SK-N-SH treated with all-trans-retinoic acid at 6 μM for 48 hours (cell line): ENCODE measurements at regions not wholly inside any gene's neighbourhood (a gene's known extent, or its start where the extent isn't known, plus 50 kb on each side); places are given as distances from the start of the nearest gene placed in this dataset.

Experiments
- ARNTL ChIP-seq: fragments of 450-650 bp; formaldehyde crosslinking; IDR thresholded peaks from 2 replicates; pipeline ENCODE4 v1.5.0; 2020; ENCODE audit warnings: low read depth, mild to moderate bottlenecking, moderate library complexity, borderline replicate concordance
- BACH2 ChIP-seq: fragments of 250-450 bp; sonication (Bioruptor Pico); IDR thresholded peaks from 2 replicates; pipeline ENCODE4 v1.9.0; 2021; ENCODE audit warnings: mild to moderate bottlenecking, borderline replicate concordance
- ISL1 ChIP-seq: fragments of 250-450 bp; sonication (Bioruptor Pico); IDR thresholded peaks from 2 replicates; pipeline ENCODE4 v2.1.2; 2022; ENCODE audit warnings: mild to moderate bottlenecking, moderate library complexity
- OSR1 ChIP-seq: fragments of 250-450 bp; sonication (Bioruptor Pico); IDR thresholded peaks from 2 replicates; pipeline ENCODE4 v1.8.0; 2022; ENCODE audit warnings: moderate library complexity, mild to moderate bottlenecking, inconsistent platforms
- RARB ChIP-seq: fragments of 250-450 bp; sonication (Bioruptor Pico); IDR thresholded peaks from 2 replicates; pipeline ENCODE4 v1.8.0; 2021; ENCODE audit warnings: mild to moderate bottlenecking, moderate library complexity
- TOX ChIP-seq: fragments of 250-450 bp; sonication (Bioruptor Pico); IDR thresholded peaks from 2 replicates; pipeline ENCODE4 v1.8.0; 2021; ENCODE audit warnings: mild to moderate bottlenecking, moderate library complexity, borderline replicate concordance
- ZC3H10 ChIP-seq: fragments of 250-450 bp; sonication (Bioruptor Pico); IDR thresholded peaks from 2 replicates; pipeline ENCODE4 v1.5.1; 2021; ENCODE audit warnings: mild to moderate bottlenecking, moderate library complexity
- ZFP3 ChIP-seq: fragments of 250-450 bp; sonication (Bioruptor Pico); IDR thresholded peaks from 2 replicates; pipeline ENCODE4 v1.5.0; 2020; ENCODE audit warnings: mild to moderate bottlenecking, moderate library complexity
- ZFP30 ChIP-seq: fragments of 450-650 bp; formaldehyde crosslinking; IDR thresholded peaks from 2 replicates; pipeline ENCODE4 v1.5.0; 2022; ENCODE audit warnings: mild to moderate bottlenecking, moderate library complexity
- ZNF565 ChIP-seq: fragments of 450-650 bp; formaldehyde crosslinking; conservative IDR thresholded peaks from 2 replicates; pipeline ENCODE4 v1.5.0; 2020; ENCODE audit warnings: low read depth, mild to moderate bottlenecking, moderate library complexity
- ZNF70 ChIP-seq: fragments of 450-650 bp; formaldehyde crosslinking; IDR thresholded peaks from 2 replicates; pipeline ENCODE4 v1.5.0; 2020; ENCODE audit warnings: mild to moderate bottlenecking, moderate library complexity
- ZNF8 ChIP-seq: fragments of 450-650 bp; formaldehyde crosslinking; IDR thresholded peaks from 2 replicates; pipeline ENCODE4 v1.5.0; 2020; ENCODE audit warnings: mild to moderate bottlenecking, moderate library complexity
- TF ChIP-seq, protein P1 (sequence below): fragments of 250-450 bp; sonication (Bioruptor Pico); IDR thresholded peaks from 2 replicates; pipeline ENCODE4 v1.8.0; 2020; ENCODE audit warnings: mild to moderate bottlenecking, moderate library complexity, borderline replicate concordance

GRCh38 chr9:7730164-7730445, 69.5 kb downstream of the DMAC1 start:
- no peak for TF ChIP-seq ZFP3
- no peak for TF ChIP-seq ZC3H10
- no peak for TF ChIP-seq ZNF70 (CRISPR knock-in tag)
- no peak for TF ChIP-seq ZFP30 (CRISPR knock-in tag)
- no peak for TF ChIP-seq ARNTL (CRISPR knock-in tag)
- no peak for TF ChIP-seq BACH2 (CRISPR knock-in tag)
- TF ChIP-seq ISL1, result no peak
- no peak for TF ChIP-seq OSR1
- no peak for TF ChIP-seq RARB (CRISPR knock-in tag)
- TF ChIP-seq, protein P1, sequence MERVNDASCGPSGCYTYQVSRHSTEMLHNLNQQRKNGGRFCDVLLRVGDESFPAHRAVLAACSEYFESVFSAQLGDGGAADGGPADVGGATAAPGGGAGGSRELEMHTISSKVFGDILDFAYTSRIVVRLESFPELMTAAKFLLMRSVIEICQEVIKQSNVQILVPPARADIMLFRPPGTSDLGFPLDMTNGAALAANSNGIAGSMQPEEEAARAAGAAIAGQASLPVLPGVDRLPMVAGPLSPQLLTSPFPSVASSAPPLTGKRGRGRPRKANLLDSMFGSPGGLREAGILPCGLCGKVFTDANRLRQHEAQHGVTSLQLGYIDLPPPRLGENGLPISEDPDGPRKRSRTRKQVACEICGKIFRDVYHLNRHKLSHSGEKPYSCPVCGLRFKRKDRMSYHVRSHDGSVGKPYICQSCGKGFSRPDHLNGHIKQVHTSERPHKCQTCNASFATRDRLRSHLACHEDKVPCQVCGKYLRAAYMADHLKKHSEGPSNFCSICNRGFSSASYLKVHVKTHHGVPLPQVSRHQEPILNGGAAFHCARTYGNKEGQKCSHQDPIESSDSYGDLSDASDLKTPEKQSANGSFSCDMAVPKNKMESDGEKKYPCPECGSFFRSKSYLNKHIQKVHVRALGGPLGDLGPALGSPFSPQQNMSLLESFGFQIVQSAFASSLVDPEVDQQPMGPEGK (CRISPR knock-in tag), result no peak
- no peak for TF ChIP-seq ZNF8 (CRISPR knock-in tag)
- TF ChIP-seq TOX, result no peak
- no peak for TF ChIP-seq ZNF565 (CRISPR knock-in tag)
